ENCODE measurements at regions not wholly inside any gene's neighbourhood (a gene's known extent, or its start where the extent isn't known, plus 50 kb on each side); places are given as distances from the start of the nearest gene placed in this dataset.

- no peak for DNase-seq
Measured at GRCh38 chr1:90650401-90650800, 66.7 kb downstream of the BARHL2 start.

- no peak for DNase-seq
Measured at GRCh38 chr1:90640325-90640724, 76.8 kb downstream of the BARHL2 start.

GRCh38 chr1:90622666-90623065 is 94.4 kb downstream of the BARHL2 start:
- DNase-seq = peak; percentile 36

- peak; percentile 10 for DNase-seq
Measured at GRCh38 chr1:90621986-90622385, 95.1 kb downstream of the BARHL2 start.

- no peak for DNase-seq
Measured at GRCh38 chr1:90616395-90616794, 100.7 kb downstream of the BARHL2 start.

- no peak for DNase-seq
Measured at GRCh38 chr1:90614872-90615271, 102.2 kb downstream of the BARHL2 start.

GRCh38 chr1:90613371-90613770 is 103.7 kb downstream of the BARHL2 start:
- DNase-seq = no peak

- no peak for DNase-seq
Measured at GRCh38 chr1:90612033-90612432, 105.1 kb downstream of the BARHL2 start.

GRCh38 chr1:90607736-90608135 is 109.4 kb downstream of the BARHL2 start:
- no peak for DNase-seq

- DNase-seq = no peak
Measured at GRCh38 chr1:90605070-90605469, 112.0 kb downstream of the BARHL2 start.

- DNase-seq = no peak
Measured at GRCh38 chr1:90593312-90593711, 123.8 kb downstream of the BARHL2 start.

GRCh38 chr1:90591970-90592356 is 125.1 kb downstream of the BARHL2 start:
- no peak for DNase-seq

GRCh38 chr1:90591355-90591969 is 125.6 kb downstream of the BARHL2 start:
- no peak for DNase-seq

GRCh38 chr1:90580176-90580575 is 136.9 kb downstream of the BARHL2 start:
- no peak for DNase-seq

GRCh38 chr1:90579212-90579802 is 137.8 kb downstream of the BARHL2 start:
- DNase-seq = peak; percentile 67

- no peak for DNase-seq
Measured at GRCh38 chr1:90574692-90575370, 142.3 kb downstream of the BARHL2 start.

- no peak for DNase-seq
Measured at GRCh38 chr1:90573736-90574135, 143.4 kb downstream of the BARHL2 start.

GRCh38 chr1:90572446-90572845 is 144.7 kb downstream of the BARHL2 start:
- no peak for DNase-seq

GRCh38 chr1:90568436-90568835 is 148.7 kb downstream of the BARHL2 start:
- no peak for DNase-seq

- DNase-seq = no peak
Measured at GRCh38 chr1:90564164-90564563, 152.9 kb downstream of the BARHL2 start.

- DNase-seq = no peak
Measured at GRCh38 chr1:90562892-90563291, 154.2 kb downstream of the BARHL2 start.

GRCh38 chr1:90561911-90562310 is 155.2 kb downstream of the BARHL2 start:
- no peak for DNase-seq

GRCh38 chr1:90561103-90561783 is 155.9 kb downstream of the BARHL2 start:
- no peak for DNase-seq

All from eye (tissue), 1 donor.